Stimulated activated CD8-positive, alpha-beta memory T cell treated with anti-CD3 and anti-CD28 coated beads, Interleukin-7, amount 100 ng/mL, for 1 hour (primary cell): ENCODE measurements at regions not wholly inside any gene's neighbourhood (a gene's known extent, or its start where the extent isn't known, plus 50 kb on each side); places are given as distances from the start of the nearest gene placed in this dataset.
"Not testable (repeated sequence)": the region's sequence is repeated elsewhere in the genome, so short reads cannot be mapped to it uniquely, and the experiment has no call there.

ENCODE experiments used
- DNase-seq, 2 donors: peaks; one replicate each; pipeline ENCODE4 v3.0.0-alpha.2; 2020; ENCODE audit warnings: low read depth in 2 of 2

- no peak for DNase-seq
Measured at GRCh38 chr15:38945551-38946298, 381.1 kb upstream of the RASGRP1 start.

- no peak for DNase-seq
Measured at GRCh38 chr15:38954090-38954489, 389.5 kb upstream of the RASGRP1 start.

- DNase-seq, result no peak
Measured at GRCh38 chr15:38961456-38961855, 396.8 kb upstream of the RASGRP1 start.

GRCh38 chr15:38961931-38962330 is 397.3 kb upstream of the RASGRP1 start:
- DNase-seq, result no peak

- DNase-seq, result no peak
Measured at GRCh38 chr15:38972831-38973230, 408.2 kb upstream of the RASGRP1 start.

GRCh38 chr15:38975282-38975990 is 410.8 kb upstream of the RASGRP1 start:
- DNase-seq, result no peak

- DNase-seq, result no peak
Measured at GRCh38 chr15:38991126-38991525, 426.5 kb upstream of the RASGRP1 start.

GRCh38 chr15:38991701-38992100 is 427.1 kb upstream of the RASGRP1 start:
- DNase-seq, result no peak

- no peak for DNase-seq
Measured at GRCh38 chr15:38992506-38992905, 427.9 kb upstream of the RASGRP1 start.

- no peak for DNase-seq
Measured at GRCh38 chr15:38992930-38993329, 428.3 kb upstream of the RASGRP1 start.

GRCh38 chr15:38994310-38994709 is 429.7 kb upstream of the RASGRP1 start:
- no peak for DNase-seq

GRCh38 chr15:38996111-38996631 is 431.6 kb upstream of the RASGRP1 start:
- no peak for DNase-seq

- DNase-seq, result no peak
Measured at GRCh38 chr15:38997841-38998240, 433.2 kb upstream of the RASGRP1 start.

GRCh38 chr15:39000008-39000734 is 435.6 kb upstream of the RASGRP1 start:
- DNase-seq, result no peak

GRCh38 chr15:39009740-39010139 is 445.1 kb upstream of the RASGRP1 start:
- DNase-seq, result no peak

GRCh38 chr15:39011066-39011465 is 446.5 kb upstream of the RASGRP1 start:
- not testable (repeated sequence) for DNase-seq

- no peak for DNase-seq
Measured at GRCh38 chr15:39013262-39013661, 448.6 kb upstream of the RASGRP1 start.

GRCh38 chr15:39014682-39015081 is 450.1 kb upstream of the RASGRP1 start:
- DNase-seq, result no peak

- DNase-seq, result no peak
Measured at GRCh38 chr15:39016706-39017105, 452.1 kb upstream of the RASGRP1 start.

- no peak for DNase-seq
Measured at GRCh38 chr15:39018966-39019365, 454.4 kb upstream of the RASGRP1 start.

GRCh38 chr15:39021341-39021740 is 456.7 kb upstream of the RASGRP1 start:
- no peak for DNase-seq

GRCh38 chr15:39022532-39023305 is 458.1 kb upstream of the RASGRP1 start:
- no peak for DNase-seq
